ENCODE measurements at regions not wholly inside any gene's neighbourhood (a gene's known extent, or its start where the extent isn't known, plus 50 kb on each side); places are given as distances from the start of the nearest gene placed in this dataset.

DNA sequence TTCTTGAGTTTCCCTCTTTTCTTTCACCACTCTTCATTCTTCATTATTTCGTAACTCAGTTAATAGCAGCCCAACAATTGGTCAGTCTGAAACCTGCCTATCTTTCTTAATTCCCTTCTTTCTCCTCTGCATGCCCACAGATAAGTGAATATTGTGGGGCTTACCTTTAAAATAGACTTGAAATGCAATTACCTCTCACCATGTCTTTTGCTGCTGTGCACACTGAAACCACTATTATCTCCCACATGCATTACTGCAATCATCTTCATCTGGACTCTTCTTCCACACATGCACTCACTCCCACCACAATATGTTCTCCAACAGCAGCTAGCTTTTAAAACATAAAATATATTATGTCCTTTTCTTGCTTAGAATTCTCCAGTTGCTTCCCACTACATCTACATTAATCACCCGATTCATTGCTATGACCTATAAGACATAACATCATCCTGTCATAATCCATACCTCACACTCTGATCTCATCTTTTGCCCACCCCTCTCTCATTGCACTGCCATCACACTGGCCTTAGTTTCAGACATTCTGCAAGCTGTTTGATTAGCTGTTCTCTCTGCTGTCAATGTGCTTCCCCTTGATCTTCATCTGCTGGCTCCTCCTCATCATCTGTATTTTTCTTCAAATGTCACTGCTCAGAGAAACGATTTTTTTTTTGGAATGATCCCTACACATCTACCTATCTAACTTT is 304.8 kb downstream of the PTPRC start:
- TF ChIP-seq, protein P1, sequence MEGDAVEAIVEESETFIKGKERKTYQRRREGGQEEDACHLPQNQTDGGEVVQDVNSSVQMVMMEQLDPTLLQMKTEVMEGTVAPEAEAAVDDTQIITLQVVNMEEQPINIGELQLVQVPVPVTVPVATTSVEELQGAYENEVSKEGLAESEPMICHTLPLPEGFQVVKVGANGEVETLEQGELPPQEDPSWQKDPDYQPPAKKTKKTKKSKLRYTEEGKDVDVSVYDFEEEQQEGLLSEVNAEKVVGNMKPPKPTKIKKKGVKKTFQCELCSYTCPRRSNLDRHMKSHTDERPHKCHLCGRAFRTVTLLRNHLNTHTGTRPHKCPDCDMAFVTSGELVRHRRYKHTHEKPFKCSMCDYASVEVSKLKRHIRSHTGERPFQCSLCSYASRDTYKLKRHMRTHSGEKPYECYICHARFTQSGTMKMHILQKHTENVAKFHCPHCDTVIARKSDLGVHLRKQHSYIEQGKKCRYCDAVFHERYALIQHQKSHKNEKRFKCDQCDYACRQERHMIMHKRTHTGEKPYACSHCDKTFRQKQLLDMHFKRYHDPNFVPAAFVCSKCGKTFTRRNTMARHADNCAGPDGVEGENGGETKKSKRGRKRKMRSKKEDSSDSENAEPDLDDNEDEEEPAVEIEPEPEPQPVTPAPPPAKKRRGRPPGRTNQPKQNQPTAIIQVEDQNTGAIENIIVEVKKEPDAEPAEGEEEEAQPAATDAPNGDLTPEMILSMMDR (IDR thresholded peaks at IDR 0.05): no peak
- TF ChIP-seq, protein P2, sequence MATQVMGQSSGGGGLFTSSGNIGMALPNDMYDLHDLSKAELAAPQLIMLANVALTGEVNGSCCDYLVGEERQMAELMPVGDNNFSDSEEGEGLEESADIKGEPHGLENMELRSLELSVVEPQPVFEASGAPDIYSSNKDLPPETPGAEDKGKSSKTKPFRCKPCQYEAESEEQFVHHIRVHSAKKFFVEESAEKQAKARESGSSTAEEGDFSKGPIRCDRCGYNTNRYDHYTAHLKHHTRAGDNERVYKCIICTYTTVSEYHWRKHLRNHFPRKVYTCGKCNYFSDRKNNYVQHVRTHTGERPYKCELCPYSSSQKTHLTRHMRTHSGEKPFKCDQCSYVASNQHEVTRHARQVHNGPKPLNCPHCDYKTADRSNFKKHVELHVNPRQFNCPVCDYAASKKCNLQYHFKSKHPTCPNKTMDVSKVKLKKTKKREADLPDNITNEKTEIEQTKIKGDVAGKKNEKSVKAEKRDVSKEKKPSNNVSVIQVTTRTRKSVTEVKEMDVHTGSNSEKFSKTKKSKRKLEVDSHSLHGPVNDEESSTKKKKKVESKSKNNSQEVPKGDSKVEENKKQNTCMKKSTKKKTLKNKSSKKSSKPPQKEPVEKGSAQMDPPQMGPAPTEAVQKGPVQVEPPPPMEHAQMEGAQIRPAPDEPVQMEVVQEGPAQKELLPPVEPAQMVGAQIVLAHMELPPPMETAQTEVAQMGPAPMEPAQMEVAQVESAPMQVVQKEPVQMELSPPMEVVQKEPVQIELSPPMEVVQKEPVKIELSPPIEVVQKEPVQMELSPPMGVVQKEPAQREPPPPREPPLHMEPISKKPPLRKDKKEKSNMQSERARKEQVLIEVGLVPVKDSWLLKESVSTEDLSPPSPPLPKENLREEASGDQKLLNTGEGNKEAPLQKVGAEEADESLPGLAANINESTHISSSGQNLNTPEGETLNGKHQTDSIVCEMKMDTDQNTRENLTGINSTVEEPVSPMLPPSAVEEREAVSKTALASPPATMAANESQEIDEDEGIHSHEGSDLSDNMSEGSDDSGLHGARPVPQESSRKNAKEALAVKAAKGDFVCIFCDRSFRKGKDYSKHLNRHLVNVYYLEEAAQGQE (IDR thresholded peaks at IDR 0.05; ENCODE audit: insufficient read depth in 1 of 2, low read depth in 2 of 2, low read length in 1 of 2): no peak
- no peak for TF ChIP-seq SIN3A (IDR thresholded peaks at IDR 0.05; ENCODE audit: borderline replicate concordance, insufficient read depth, low read depth, low read length)
- TF ChIP-seq POLR2AphosphoS5 (IDR thresholded peaks at IDR 0.05; ENCODE audit: low read depth, low read length): no peak
